HEK293T (cell line): ENCODE measurements at regions not wholly inside any gene's neighbourhood (a gene's known extent, or its start where the extent isn't known, plus 50 kb on each side); places are given as distances from the start of the nearest gene placed in this dataset.

ENCODE experiments used
- ARNT ChIP-seq: fragments of 450-650 bp; IDR thresholded peaks from 2 replicates; pipeline ENCODE4 v1.6.1; 2017; ENCODE audit warnings: mild to moderate bottlenecking
- BHLHE40 ChIP-seq: fragments of 450-650 bp; IDR thresholded peaks from 2 replicates; pipeline ENCODE4 v1.6.1; 2016; ENCODE audit warnings: mild to moderate bottlenecking, moderate library complexity, borderline replicate concordance
- CTBP1 ChIP-seq: fragments of 450-650 bp; IDR thresholded peaks from 2 replicates; pipeline ENCODE4 v1.6.1; 2016; ENCODE audit warnings: borderline replicate concordance
- ELF4 ChIP-seq: fragments of 450-650 bp; IDR thresholded peaks from 2 replicates; pipeline ENCODE4 v1.6.1; 2017; ENCODE audit warnings: antibody characterized with exemption
- FOXA1 ChIP-seq: fragments of 450-650 bp; IDR thresholded peaks from 2 replicates; pipeline ENCODE4 v1.6.1; 2016; ENCODE audit warnings: mild to moderate bottlenecking
- FOXK2 ChIP-seq: fragments of 450-650 bp; IDR thresholded peaks from 2 replicates; pipeline ENCODE4 v1.6.1; 2016; ENCODE audit warnings: mild to moderate bottlenecking
- HDGF ChIP-seq: fragments of 450-650 bp; IDR thresholded peaks from 2 replicates; pipeline ENCODE4 v1.6.1; 2017; ENCODE audit warnings: antibody characterized with exemption, borderline replicate concordance
- L3MBTL2 ChIP-seq: fragments of 450-650 bp; conservative IDR thresholded peaks from 2 replicates; pipeline ENCODE4 v1.6.1; 2016; ENCODE audit warnings: mild to moderate bottlenecking
- PKNOX1 ChIP-seq: fragments of 450-650 bp; IDR thresholded peaks from 2 replicates; pipeline ENCODE4 v1.6.1; 2016
- SP1 ChIP-seq: fragments of 450-650 bp; IDR thresholded peaks from 2 replicates; pipeline ENCODE4 v1.6.1; 2017
- SUZ12 ChIP-seq: fragments of 450-650 bp; IDR thresholded peaks from 2 replicates; pipeline ENCODE4 v1.6.1; 2016; ENCODE audit warnings: mild to moderate bottlenecking
- TARDBP ChIP-seq: fragments of 450-650 bp; IDR thresholded peaks from 2 replicates; pipeline ENCODE4 v1.6.1; 2016

- TF ChIP-seq BHLHE40 (no peak), L3MBTL2 (no peak), PKNOX1 (no peak), SP1 (no peak), FOXA1 (no peak), ARNT (no peak), SUZ12 (no peak), TARDBP (no peak), CTBP1 (no peak), HDGF (no peak), ELF4 (no peak), FOXK2 (no peak)
These were observed 692.6 kb downstream of the PCDH17 start for GRCh38 chr13:58324161-58324560.
